Upper lobe of right lung (tissue), 1 donor: ENCODE measurements at regions not wholly inside any gene's neighbourhood (a gene's known extent, or its start where the extent isn't known, plus 50 kb on each side); places are given as distances from the start of the nearest gene placed in this dataset.

Source experiments
- ATAC-seq: fragments of 200-7000 bp; cut with Tn5 transposase; one replicate; pipeline ENCODE4 v1.9.1; 2020; ENCODE audit warnings: mild to moderate bottlenecking, moderate library complexity
- DNase-seq: peaks from one replicate; pipeline ENCODE4 v3.0.0-alpha.2; 2020
- H3K27ac ChIP-seq: fragments of 200-600 bp; one replicate; pipeline ENCODE4 v1.8.0; 2022
- H3K27me3 ChIP-seq: fragments of 200-600 bp; one replicate; pipeline ENCODE4 v1.8.0; 2022; ENCODE audit warnings: mild to moderate bottlenecking
- H3K36me3 ChIP-seq: fragments of 200-600 bp; one replicate; pipeline ENCODE4 v1.8.0; 2022
- H3K4me1 ChIP-seq: fragments of 200-600 bp; one replicate; pipeline ENCODE4 v1.8.0; 2022
- H3K4me3 ChIP-seq: fragments of 200-600 bp; one replicate; pipeline ENCODE4 v1.8.0; 2022; ENCODE audit warnings: mild to moderate bottlenecking
- H3K9me3 ChIP-seq: fragments of 200-600 bp; one replicate; pipeline ENCODE4 v1.8.0; 2022
- intact Hi-C: fragments of 100-400 bp; cut with DNase I; formaldehyde crosslinking; loops from one replicate; pipeline ENCODE4 v1.11.0; 2022
- TF ChIP-seq, protein P1 (sequence below): fragments of 200-600 bp; IDR thresholded peaks from one replicate; pipeline ENCODE4 v1.8.0; 2022; ENCODE audit warnings: antibody characterized with exemption
- donor health status: DM: no; HTN: yes; CAD: no; lungs with severe emphysema.

DNA sequence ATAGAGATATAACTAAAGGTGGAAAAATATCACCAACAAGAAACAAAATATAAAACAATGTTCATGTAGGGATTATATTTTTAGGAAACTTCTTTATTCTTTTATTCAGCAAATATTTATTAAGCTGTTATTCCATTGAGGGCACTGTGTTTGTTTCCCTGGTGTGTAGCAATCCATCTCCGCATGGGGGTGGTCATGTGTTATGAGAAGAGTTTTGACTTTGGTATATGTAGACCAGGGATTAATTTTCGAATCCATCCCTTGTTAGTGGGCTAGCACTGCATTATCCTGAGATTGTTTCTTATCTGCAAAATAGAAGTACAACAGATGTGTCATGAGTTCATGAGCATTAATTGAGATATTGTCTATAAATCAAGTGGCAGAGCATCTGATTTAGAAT, 190.2 kb upstream of the LRRC7 start:
- Histone ChIP-seq H3K36me3 (no peaks in the 10 kb centered on the region), H3K27me3 (no peaks in the 10 kb centered on the region), H3K27ac (no peak overlapping the region), H3K9me3 (no peaks in the 10 kb centered on the region), H3K4me3 (no peak overlapping the region), H3K4me1 (no peaks in the 10 kb centered on the region)
- intact Hi-C loops = no loop called here
- TF ChIP-seq, protein P1, sequence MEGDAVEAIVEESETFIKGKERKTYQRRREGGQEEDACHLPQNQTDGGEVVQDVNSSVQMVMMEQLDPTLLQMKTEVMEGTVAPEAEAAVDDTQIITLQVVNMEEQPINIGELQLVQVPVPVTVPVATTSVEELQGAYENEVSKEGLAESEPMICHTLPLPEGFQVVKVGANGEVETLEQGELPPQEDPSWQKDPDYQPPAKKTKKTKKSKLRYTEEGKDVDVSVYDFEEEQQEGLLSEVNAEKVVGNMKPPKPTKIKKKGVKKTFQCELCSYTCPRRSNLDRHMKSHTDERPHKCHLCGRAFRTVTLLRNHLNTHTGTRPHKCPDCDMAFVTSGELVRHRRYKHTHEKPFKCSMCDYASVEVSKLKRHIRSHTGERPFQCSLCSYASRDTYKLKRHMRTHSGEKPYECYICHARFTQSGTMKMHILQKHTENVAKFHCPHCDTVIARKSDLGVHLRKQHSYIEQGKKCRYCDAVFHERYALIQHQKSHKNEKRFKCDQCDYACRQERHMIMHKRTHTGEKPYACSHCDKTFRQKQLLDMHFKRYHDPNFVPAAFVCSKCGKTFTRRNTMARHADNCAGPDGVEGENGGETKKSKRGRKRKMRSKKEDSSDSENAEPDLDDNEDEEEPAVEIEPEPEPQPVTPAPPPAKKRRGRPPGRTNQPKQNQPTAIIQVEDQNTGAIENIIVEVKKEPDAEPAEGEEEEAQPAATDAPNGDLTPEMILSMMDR = no peak
- DNase-seq (no peak), ATAC-seq (no peak)

DNA sequence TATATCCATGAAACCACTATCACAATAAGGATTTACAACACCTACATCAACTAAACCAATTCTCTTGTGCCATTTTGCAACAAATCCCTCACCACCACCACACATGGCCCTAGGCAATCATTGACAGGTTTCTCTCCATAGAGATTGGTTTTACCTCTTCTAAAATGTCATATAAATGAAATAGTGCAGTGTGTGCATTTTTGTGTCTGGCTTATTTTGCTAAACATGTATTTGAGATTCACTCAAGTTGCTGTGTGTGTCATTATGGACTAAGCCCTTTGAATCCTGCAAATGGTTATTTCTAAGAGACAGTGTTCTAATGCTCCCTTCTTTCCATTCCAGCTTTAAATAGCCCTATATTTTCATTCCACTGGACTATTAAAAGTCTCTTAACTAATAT, 179.7 kb upstream of the LRRC7 start:
- no peaks in the 10 kb centered on the region for H3K9me3 ChIP-seq
- H3K36me3 ChIP-seq = no peaks in the 10 kb centered on the region
- H3K4me3 ChIP-seq = no peak overlapping the region
- no peak overlapping the region for H3K27ac ChIP-seq
- no peaks in the 10 kb centered on the region for H3K27me3 ChIP-seq
- TF ChIP-seq, protein P1 = no peak
- DNase-seq = no peak
- H3K4me1 ChIP-seq = no peaks in the 10 kb centered on the region
- ATAC-seq = no peak
- intact Hi-C loops = no loop called here

DNA sequence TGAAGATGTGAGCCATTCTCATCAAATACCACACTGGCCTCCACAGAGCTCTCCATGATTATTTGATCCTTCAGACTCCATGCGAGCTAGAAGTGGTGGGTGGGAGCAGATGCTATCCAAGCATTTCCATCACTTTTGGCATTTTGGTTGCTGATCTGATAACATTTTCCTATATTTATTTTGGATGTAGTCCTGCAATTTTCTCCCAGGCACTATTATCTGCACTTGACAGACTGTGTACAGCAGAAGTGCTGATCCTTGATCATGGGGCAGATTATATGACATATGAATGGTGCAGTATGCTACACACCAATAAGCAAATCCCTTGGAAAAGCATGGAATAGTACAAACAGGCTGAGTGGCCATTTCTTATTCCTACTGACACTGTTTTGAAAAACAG, 167.6 kb upstream of the LRRC7 start:
- intact Hi-C loops = no loop called here
- H3K4me3 ChIP-seq = no peak overlapping the region
- no peaks in the 10 kb centered on the region for H3K9me3 ChIP-seq
- ATAC-seq = no peak
- DNase-seq = no peak
- TF ChIP-seq, protein P1 = no peak
- H3K4me1 ChIP-seq = no peaks in the 10 kb centered on the region
- no peaks in the 10 kb centered on the region for H3K27me3 ChIP-seq
- no peak overlapping the region for H3K27ac ChIP-seq
- H3K36me3 ChIP-seq = no peaks in the 10 kb centered on the region

DNA sequence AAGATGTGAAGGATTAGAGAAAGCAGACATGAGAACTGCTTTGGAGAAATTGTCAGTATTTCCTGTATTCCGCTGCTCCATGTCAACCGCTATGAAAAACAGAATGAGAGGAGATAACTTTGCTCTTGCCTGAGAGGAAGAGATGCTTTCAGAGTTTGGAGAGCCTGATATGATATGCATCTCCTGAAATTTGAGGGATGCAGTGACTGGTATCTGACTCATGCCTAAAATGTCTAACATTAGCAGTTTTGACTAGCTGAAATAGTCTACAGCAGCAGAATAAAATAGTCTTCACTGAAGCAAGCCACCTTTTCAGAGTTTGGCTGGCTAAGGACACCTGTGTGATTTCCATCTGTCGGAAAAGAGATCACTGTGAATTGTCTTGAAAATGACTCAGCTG, 165.8 kb upstream of the LRRC7 start:
- TF ChIP-seq, protein P1 = no peak

DNA sequence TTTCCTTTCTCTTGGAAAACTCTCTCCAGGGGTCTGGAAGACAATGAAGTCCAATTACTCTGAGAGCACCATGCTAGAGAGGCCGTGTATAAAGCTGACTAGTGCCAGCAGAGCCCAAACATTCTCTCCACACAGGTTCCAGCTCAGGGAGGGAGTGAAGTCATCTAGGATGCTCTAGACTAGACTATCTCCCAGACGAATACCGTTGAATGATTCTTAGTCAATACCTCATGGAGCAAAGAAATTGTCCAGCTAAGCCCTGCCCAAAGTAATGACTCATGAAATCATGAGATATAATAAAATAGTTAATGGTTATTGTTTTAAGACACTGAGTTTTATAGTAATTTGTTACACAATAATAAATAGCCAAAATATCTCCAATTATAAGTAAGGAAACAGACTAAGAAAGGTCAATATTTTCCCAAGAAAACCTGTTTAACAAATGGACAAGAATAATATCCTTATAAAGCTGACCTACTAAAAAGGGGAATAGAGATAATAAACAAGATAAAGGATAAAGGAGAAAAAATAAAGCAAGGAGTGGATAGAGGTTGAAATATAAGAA, 163.9 kb upstream of the LRRC7 start:
- intact Hi-C loops = no loop called here
- no peak for ATAC-seq
- TF ChIP-seq, protein P1 = no peak

More for the DNA sequence above, 165.8 kb upstream of the LRRC7 start:
- no peak for ATAC-seq
- no peak overlapping the region for H3K27ac ChIP-seq
- H3K9me3 ChIP-seq = no peaks in the 10 kb centered on the region
- DNase-seq = no peak
- intact Hi-C loops = no loop called here
- no peak overlapping the region for H3K4me3 ChIP-seq
- H3K27me3 ChIP-seq = no peaks in the 10 kb centered on the region
- no peaks in the 10 kb centered on the region for H3K4me1 ChIP-seq
- no peaks in the 10 kb centered on the region for H3K36me3 ChIP-seq

DNA sequence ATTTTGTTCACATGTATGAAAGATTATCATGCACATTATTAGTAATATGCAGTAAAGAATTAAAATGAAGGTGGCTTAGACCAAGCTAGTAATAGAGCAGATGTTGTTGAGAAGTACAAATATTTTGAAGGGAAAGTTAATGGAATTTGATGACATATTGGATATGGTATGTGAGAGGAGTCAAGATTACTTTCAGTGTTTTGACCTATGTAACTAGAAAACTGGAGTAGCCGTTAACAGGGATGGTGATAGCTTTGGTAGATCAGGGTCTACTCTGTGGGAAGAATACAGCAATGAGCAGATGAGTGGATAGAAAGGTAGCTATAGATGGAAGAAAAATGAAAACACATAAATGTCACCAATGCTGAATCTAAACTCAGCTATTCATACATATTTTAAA, 163.2 kb upstream of the LRRC7 start:
- Histone ChIP-seq H3K4me1 (no peaks in the 10 kb centered on the region), H3K36me3 (no peaks in the 10 kb centered on the region), H3K9me3 (no peaks in the 10 kb centered on the region), H3K27ac (no peak overlapping the region), H3K27me3 (no peaks in the 10 kb centered on the region), H3K4me3 (no peak overlapping the region)
- intact Hi-C loops = no loop called here
- DNase-seq = no peak
- TF ChIP-seq, protein P1 = no peak
- no peak for ATAC-seq

More for the DNA sequence above, 163.9 kb upstream of the LRRC7 start:
- Histone ChIP-seq H3K27ac (no peak overlapping the region), H3K27me3 (no peaks in the 10 kb centered on the region), H3K4me1 (no peaks in the 10 kb centered on the region), H3K4me3 (no peak overlapping the region), H3K36me3 (no peaks in the 10 kb centered on the region), H3K9me3 (no peaks in the 10 kb centered on the region)
- no peak for DNase-seq
